ENCODE measurements at regions not wholly inside any gene's neighbourhood (a gene's known extent, or its start where the extent isn't known, plus 50 kb on each side); places are given as distances from the start of the nearest gene placed in this dataset.

DNA sequence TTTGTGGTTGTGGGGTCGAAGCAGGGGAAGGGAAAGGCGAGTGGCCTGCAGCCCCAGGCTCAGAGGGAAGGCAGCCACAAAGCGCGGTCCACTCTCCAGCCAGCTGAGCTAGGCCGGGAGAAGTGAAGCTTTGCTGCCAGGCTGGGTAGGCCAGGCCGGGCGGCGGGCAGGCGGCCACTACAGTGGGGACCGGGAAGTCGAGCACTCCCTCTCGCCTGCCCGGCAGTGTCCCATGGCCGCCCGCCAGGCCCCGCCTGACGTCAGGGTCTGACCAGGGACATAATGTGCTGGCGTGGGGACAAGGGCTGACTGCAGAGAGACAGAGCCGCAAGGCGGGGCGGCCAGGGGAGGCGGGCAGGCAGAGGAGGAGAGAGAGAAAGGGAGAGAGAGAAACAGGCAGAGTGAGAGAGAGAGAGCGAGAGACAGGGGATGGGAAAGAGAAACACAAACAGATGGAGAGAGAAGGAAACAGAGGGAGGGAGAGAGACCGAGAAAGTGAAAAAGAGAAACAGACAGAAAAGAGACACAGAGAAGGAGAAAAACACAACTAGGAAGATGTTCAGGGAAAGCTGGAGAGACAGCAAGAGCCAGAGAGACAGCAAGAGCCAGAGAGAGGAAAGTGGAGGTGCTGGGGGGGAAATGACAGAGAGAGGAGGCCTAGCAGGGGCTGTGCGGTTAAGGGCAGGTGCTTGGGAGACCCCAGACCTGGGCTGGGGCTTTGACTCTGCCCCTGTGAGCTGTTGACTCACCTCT lies 94.5 kb upstream of the PTPN1 start:
- DNase-seq (ENCODE audit: low spot score) (peak; percentile 99), ATAC-seq (ENCODE audit: insufficient number of reproducible peaks, low FRiP score, low read depth) (peak; percentile 89)
- peak overlapping the region; percentile 99 for H3K27ac ChIP-seq
- TF ChIP-seq, protein P1, sequence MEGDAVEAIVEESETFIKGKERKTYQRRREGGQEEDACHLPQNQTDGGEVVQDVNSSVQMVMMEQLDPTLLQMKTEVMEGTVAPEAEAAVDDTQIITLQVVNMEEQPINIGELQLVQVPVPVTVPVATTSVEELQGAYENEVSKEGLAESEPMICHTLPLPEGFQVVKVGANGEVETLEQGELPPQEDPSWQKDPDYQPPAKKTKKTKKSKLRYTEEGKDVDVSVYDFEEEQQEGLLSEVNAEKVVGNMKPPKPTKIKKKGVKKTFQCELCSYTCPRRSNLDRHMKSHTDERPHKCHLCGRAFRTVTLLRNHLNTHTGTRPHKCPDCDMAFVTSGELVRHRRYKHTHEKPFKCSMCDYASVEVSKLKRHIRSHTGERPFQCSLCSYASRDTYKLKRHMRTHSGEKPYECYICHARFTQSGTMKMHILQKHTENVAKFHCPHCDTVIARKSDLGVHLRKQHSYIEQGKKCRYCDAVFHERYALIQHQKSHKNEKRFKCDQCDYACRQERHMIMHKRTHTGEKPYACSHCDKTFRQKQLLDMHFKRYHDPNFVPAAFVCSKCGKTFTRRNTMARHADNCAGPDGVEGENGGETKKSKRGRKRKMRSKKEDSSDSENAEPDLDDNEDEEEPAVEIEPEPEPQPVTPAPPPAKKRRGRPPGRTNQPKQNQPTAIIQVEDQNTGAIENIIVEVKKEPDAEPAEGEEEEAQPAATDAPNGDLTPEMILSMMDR (IDR thresholded peaks at IDR 0.05), result no peak
- H3K4me3 ChIP-seq, result peak overlapping the region; percentile 34
- H3K36me3 ChIP-seq, result no peaks in the 10 kb centered on the region
- no peaks in the 10 kb centered on the region for H3K27me3 ChIP-seq (replicated peaks; ENCODE audit: insufficient read depth)
- peaks cover 20 to 37% of the 10 kb centered on the region in 2 donors for H3K4me1 ChIP-seq (ENCODE audit: control insufficient read depth in 1 of 2, low read depth in 2 of 2)
- no peaks in the 10 kb centered on the region for H3K9me3 ChIP-seq

DNA sequence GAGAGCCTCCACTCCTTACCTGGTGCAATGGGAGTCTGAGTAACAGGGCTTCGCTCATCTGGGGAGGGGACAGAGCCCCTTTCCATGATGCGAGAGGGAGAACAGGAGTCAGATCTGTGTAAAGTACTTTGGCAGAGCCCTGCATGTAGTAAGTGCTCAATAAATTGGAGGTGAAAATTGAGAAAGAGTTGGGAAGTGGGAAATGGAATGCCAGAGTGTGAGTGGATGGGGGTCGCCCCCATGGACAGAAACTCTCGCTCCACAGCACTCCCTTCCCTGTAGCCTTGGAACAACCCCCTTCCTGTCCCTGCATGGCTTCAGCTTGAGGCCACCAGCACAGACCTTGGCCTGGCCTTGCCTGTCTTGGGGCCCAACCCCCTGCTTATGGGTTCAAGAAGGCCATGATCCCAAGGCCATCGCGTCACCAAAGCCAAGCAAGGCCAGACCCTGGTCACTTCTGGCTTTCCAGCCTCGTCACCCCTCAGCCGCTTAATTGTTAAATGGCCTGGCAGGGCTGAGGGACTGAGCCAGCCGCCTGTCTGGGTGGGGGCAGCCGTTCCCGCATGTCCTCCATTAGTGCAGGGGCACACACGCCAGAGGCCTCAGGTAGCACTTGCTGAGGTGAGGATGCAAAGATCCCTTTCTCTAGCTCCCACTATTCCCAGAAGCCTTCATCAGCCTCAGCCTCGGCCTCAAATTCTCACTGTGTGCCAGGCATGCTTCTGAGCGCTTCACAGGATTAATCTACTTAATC lies 93.7 kb upstream of the PTPN1 start:
- Histone ChIP-seq H3K27me3 (replicated peaks; ENCODE audit: insufficient read depth) (no peaks in the 10 kb centered on the region), H3K36me3 (no peaks in the 10 kb centered on the region), H3K4me1 (ENCODE audit: control insufficient read depth in 1 of 2, low read depth in 2 of 2) (peaks cover 20 to 37% of the 10 kb centered on the region in 2 donors), H3K27ac (peak overlapping the region; percentile 94 to 99), H3K9me3 (no peaks in the 10 kb centered on the region), H3K4me3 (peak overlapping the region; percentile 34)
- TF ChIP-seq, protein P1 (IDR thresholded peaks at IDR 0.05), result no peak
- ATAC-seq (ENCODE audit: insufficient number of reproducible peaks, low FRiP score, low read depth) (peak; percentile 10), DNase-seq (ENCODE audit: low spot score) (no peak)

DNA sequence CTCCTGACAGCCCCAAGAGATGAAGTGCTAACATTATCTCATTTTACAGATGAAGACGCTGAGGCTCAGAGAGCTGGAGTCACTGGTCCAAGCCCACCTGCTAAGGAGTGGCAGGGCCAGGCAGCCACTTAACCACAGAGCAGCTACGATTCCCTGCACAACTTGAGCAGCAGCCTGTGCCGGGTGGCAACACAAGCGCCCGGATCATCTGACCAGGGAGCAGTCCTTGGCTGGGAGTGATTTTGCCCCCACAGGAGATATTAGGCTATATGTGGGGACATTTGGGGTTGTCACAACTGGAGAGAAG lies 93.2 kb upstream of the PTPN1 start:
- H3K4me1 ChIP-seq (ENCODE audit: control insufficient read depth in 1 of 2, low read depth in 2 of 2), result peaks cover 20 to 34% of the 10 kb centered on the region in 2 donors
- DNase-seq (ENCODE audit: low spot score) (no peak), ATAC-seq (ENCODE audit: insufficient number of reproducible peaks, low FRiP score, low read depth) (no peak)
- no peaks in the 10 kb centered on the region for H3K9me3 ChIP-seq
- peak overlapping the region; percentile 94 to 99 for H3K27ac ChIP-seq
- no peaks in the 10 kb centered on the region for H3K27me3 ChIP-seq (replicated peaks; ENCODE audit: insufficient read depth)
- H3K36me3 ChIP-seq, result no peaks in the 10 kb centered on the region
- TF ChIP-seq, protein P1 (IDR thresholded peaks at IDR 0.05), result no peak
- H3K4me3 ChIP-seq, result no peak overlapping the region

DNA sequence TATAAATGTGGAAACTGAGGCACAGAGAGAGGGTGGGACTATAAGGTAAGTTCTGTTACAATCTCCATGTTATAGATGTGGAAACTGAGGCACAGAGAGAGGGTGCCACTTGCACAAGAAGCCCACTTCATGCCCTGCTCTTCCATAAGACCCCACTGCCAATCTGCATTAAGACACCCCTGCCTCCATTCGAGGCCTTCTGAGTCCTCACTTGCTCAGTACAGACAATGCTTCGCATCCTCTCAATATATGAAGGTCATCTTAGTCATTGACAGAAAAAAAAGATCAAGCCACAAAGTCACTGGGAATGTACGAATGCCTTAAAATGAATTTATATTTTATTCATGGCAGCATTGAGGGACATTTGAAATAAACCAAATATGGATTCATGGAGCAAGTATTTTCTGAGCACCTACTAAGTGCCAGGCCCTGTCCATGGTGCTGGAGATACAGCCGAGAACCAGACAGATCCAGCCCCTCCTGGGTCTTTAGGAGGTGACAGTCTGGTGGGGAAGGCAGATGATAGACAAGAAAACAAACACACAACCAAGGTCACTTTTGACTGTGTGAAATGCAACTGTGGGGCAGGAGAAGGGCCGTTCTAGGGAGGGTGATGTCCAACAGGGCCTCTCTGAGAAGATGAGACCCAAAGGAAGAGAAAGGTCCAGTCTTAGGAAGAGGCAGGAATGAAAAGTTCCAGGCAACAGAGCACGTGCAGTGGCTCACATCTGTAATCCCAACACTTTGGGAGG lies 92.5 kb upstream of the PTPN1 start:
- Histone ChIP-seq H3K4me1 (ENCODE audit: control insufficient read depth in 1 of 2, low read depth in 2 of 2) (peaks cover 20 to 35% of the 10 kb centered on the region in 2 donors), H3K36me3 (no peaks in the 10 kb centered on the region), H3K9me3 (no peaks in the 10 kb centered on the region), H3K4me3 (no peak overlapping the region), H3K27me3 (replicated peaks; ENCODE audit: insufficient read depth) (no peaks in the 10 kb centered on the region), H3K27ac (no peak overlapping the region)
- DNase-seq (ENCODE audit: low spot score), result no peak
- TF ChIP-seq, protein P1 (IDR thresholded peaks at IDR 0.05), result no peak
- no peak for ATAC-seq (ENCODE audit: insufficient number of reproducible peaks, low FRiP score, low read depth)
